ENCODE measurements at regions not wholly inside any gene's neighbourhood (a gene's known extent, or its start where the extent isn't known, plus 50 kb on each side); places are given as distances from the start of the nearest gene placed in this dataset.

- FAIRE-seq, result no peak
- Histone ChIP-seq H3K9ac (ENCODE audit: low read length in 3 of 3) (no peak overlapping the region), H3K36me3 (ENCODE audit: control insufficient read depth in 2 of 3, insufficient read depth in 3 of 3, low read length in 3 of 3) (no peaks in the 10 kb centered on the region), H3K4me3 (ENCODE audit: low read length in 3 of 3) (no peak overlapping the region), H3K9me3 (ENCODE audit: control insufficient read depth in 2 of 3, insufficient read depth in 1 of 3, low read length in 3 of 3) (no peaks in the 10 kb centered on the region), H3K27me3 (ENCODE audit: control insufficient read depth, insufficient read depth, low read length) (no peaks in the 10 kb centered on the region), H3K27ac (ENCODE audit: low read depth in 2 of 2, low read length in 2 of 2) (no peak overlapping the region), H3K4me1 (ENCODE audit: control insufficient read depth in 2 of 3, insufficient read depth in 2 of 3, low read depth in 1 of 3, low read length in 3 of 3) (no peaks in the 10 kb centered on the region)
- no peak for DNase-seq
- TF ChIP-seq CTCF (IDR thresholded peaks at IDR 0.05; ENCODE audit: borderline replicate concordance, extremely low read depth, insufficient read depth), result no peak
- intact Hi-C loops (cut with DNase I), result no loop called here
These were observed 230.3 kb upstream of the RGMA start for GRCh38 chr15:93319121-93319814.

- Histone ChIP-seq H3K4me3 (ENCODE audit: low read length in 3 of 3) (no peak overlapping the region), H3K36me3 (ENCODE audit: control insufficient read depth in 2 of 3, insufficient read depth in 3 of 3, low read length in 3 of 3) (no peaks in the 10 kb centered on the region), H3K27me3 (ENCODE audit: control insufficient read depth, insufficient read depth, low read length) (no peaks in the 10 kb centered on the region), H3K27ac (ENCODE audit: low read depth in 2 of 2, low read length in 2 of 2) (no peak overlapping the region), H3K9me3 (ENCODE audit: control insufficient read depth in 2 of 3, insufficient read depth in 1 of 3, low read length in 3 of 3) (no peaks in the 10 kb centered on the region), H3K4me1 (ENCODE audit: control insufficient read depth in 2 of 3, insufficient read depth in 2 of 3, low read depth in 1 of 3, low read length in 3 of 3) (no peaks in the 10 kb centered on the region), H3K9ac (ENCODE audit: low read length in 3 of 3) (no peak overlapping the region)
- FAIRE-seq (no peak), DNase-seq (no peak)
- intact Hi-C loops (cut with DNase I), result no loop called here
- TF ChIP-seq CTCF (IDR thresholded peaks at IDR 0.05; ENCODE audit: borderline replicate concordance, extremely low read depth, insufficient read depth), result no peak
These were observed 228.8 kb upstream of the RGMA start for GRCh38 chr15:93317772-93318171.

GRCh38 chr15:93314245-93314644, 225.2 kb upstream of the RGMA start:
- Histone ChIP-seq H3K9ac (ENCODE audit: low read length in 3 of 3) (no peak overlapping the region), H3K4me1 (ENCODE audit: control insufficient read depth in 2 of 3, insufficient read depth in 2 of 3, low read depth in 1 of 3, low read length in 3 of 3) (no peaks in the 10 kb centered on the region), H3K27ac (ENCODE audit: low read depth in 2 of 2, low read length in 2 of 2) (no peak overlapping the region), H3K36me3 (ENCODE audit: control insufficient read depth in 2 of 3, insufficient read depth in 3 of 3, low read length in 3 of 3) (no peaks in the 10 kb centered on the region), H3K27me3 (ENCODE audit: control insufficient read depth, insufficient read depth, low read length) (no peaks in the 10 kb centered on the region), H3K9me3 (ENCODE audit: control insufficient read depth in 2 of 3, insufficient read depth in 1 of 3, low read length in 3 of 3) (no peaks in the 10 kb centered on the region), H3K4me3 (ENCODE audit: low read length in 3 of 3) (no peak overlapping the region)
- FAIRE-seq, result no peak
- no peak for DNase-seq
- no peak for TF ChIP-seq CTCF (IDR thresholded peaks at IDR 0.05; ENCODE audit: borderline replicate concordance, extremely low read depth, insufficient read depth)
- intact Hi-C loops (cut with DNase I), result no loop called here

All from kidney (tissue), 13 donors.